Immature natural killer cell (primary cell): ENCODE measurements at regions not wholly inside any gene's neighbourhood (a gene's known extent, or its start where the extent isn't known, plus 50 kb on each side); places are given as distances from the start of the nearest gene placed in this dataset.
"Not testable (repeated sequence)": the region's sequence is repeated elsewhere in the genome, so short reads cannot be mapped to it uniquely, and the experiment has no call there.

Source experiments
- DNase-seq, 3 donors: peaks; one replicate each; pipeline ENCODE4 v3.0.0; 2022; ENCODE audit warnings: mixed read lengths in 1 of 3
- H3K27ac Mint-ChIP-seq, 6 donors: one replicate each; pipeline ENCODE4 v1.8.0; 2020; ENCODE audit warnings: mixed read lengths in 6 of 6, mild to moderate bottlenecking in 5 of 6, inconsistent platforms in 4 of 6, moderate library complexity in 3 of 6
- H3K27me3 Mint-ChIP-seq, 3 donors: one replicate each; pipeline ENCODE4 v1.8.0; 2020 to 2021; ENCODE audit warnings: low read depth in 3 of 3, mild to moderate bottlenecking in 3 of 3, mixed read lengths in 3 of 3, moderate library complexity in 3 of 3, inconsistent platforms in 1 of 3
- H3K36me3 Mint-ChIP-seq, 3 donors: one replicate each; pipeline ENCODE4 v1.8.0; 2020; ENCODE audit warnings: mixed read lengths in 3 of 3, inconsistent platforms in 2 of 3, mild to moderate bottlenecking in 2 of 3
- H3K4me1 Mint-ChIP-seq, 2 donors: one replicate each; pipeline ENCODE4 v1.8.0; 2020; ENCODE audit warnings: inconsistent platforms in 2 of 2, mild to moderate bottlenecking in 2 of 2, mixed read lengths in 2 of 2, moderate library complexity in 1 of 2
- H3K4me3 Mint-ChIP-seq, 5 donors: one replicate each; pipeline ENCODE4 v1.8.0; 2020; ENCODE audit warnings: mild to moderate bottlenecking in 5 of 5, mixed read lengths in 5 of 5, inconsistent platforms in 3 of 5, moderate library complexity in 3 of 5
- H3K9me3 Mint-ChIP-seq, 6 donors: one replicate each; pipeline ENCODE4 v1.8.0; 2020; ENCODE audit warnings: mild to moderate bottlenecking in 6 of 6, mixed read lengths in 6 of 6, inconsistent platforms in 4 of 6, moderate library complexity in 3 of 6

DNA sequence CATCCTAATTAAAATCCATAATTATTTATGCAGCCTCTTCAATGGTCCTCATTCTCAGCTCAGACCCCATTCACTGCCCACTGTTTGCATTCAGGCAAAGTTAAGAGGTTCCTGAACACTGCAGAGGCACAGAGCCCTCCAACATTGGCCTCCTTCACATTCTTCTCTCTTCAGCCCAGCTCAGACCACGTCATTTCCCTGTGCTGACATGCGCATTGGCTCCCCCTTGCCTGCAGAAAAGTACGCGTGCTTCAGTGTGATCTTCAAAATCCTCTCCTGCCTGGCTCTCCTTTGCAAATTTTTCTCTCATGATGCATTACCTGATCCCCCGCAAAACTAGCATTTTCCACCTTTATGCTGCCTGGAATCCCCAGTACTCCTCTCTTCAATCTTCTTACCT is 552.3 kb downstream of the NTRK3 start:
- Mint-ChIP-seq H3K36me3 (no peaks in the 10 kb centered on the region), H3K27ac (no peak overlapping the region), H3K4me1 (no peaks in the 10 kb centered on the region), H3K9me3 (peaks cover 0 to 21% (median 4%) of the 10 kb centered on the region in 6 donors), H3K4me3 (no peak overlapping the region), H3K27me3 (peaks cover 0 to 3% (median 0%) of the 10 kb centered on the region in 3 donors)
- no peak for DNase-seq

GRCh38 chr15:87703327-87704111 is 553.0 kb downstream of the NTRK3 start:
- H3K4me1 Mint-ChIP-seq: no peaks in the 10 kb centered on the region
- no peak overlapping the region for H3K4me3 Mint-ChIP-seq
- DNase-seq: no peak
- H3K27ac Mint-ChIP-seq: no peak overlapping the region
- H3K9me3 Mint-ChIP-seq: peaks cover 0 to 21% (median 4%) of the 10 kb centered on the region in 6 donors
- H3K27me3 Mint-ChIP-seq: peaks cover 0 to 3% (median 0%) of the 10 kb centered on the region in 3 donors
- no peaks in the 10 kb centered on the region for H3K36me3 Mint-ChIP-seq

- peaks cover 0 to 1% (median 0%) of the 10 kb centered on the region in 3 donors for H3K27me3 Mint-ChIP-seq
- H3K4me1 Mint-ChIP-seq: no peaks in the 10 kb centered on the region
- no peak overlapping the region for H3K27ac Mint-ChIP-seq
- H3K36me3 Mint-ChIP-seq: no peaks in the 10 kb centered on the region
- no peak for DNase-seq
- peaks cover 0 to 22% (median 7%) of the 10 kb centered on the region in 6 donors for H3K9me3 Mint-ChIP-seq
- no peak overlapping the region for H3K4me3 Mint-ChIP-seq
Observed at GRCh38 chr15:87702270-87702669, 554.3 kb downstream of the NTRK3 start.

GRCh38 chr15:87698467-87698866 is 558.1 kb downstream of the NTRK3 start:
- H3K4me1 Mint-ChIP-seq, H3K36me3 Mint-ChIP-seq: not testable (repeated sequence)

DNA sequence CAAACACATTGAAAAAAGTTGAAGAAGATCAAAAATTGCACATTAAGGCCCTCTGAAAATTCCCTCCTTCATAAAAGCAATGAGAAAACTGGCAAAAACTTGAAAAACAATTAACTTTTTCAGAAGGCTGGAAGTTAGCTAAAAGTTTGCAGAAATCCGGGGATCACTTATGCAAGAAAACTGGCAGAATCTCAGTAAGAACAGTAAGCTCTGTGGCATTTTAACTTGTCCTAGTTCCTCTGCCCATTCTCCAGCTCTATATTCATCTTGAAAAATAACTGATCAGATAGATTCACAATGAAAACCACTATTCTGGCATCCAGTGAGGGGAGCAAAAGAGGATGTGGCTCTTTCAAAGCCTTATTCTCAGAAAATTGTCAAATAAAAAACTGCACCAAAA is 566.8 kb downstream of the NTRK3 start:
- peaks cover 0 to 2% (median 0%) of the 10 kb centered on the region in 3 donors for H3K27me3 Mint-ChIP-seq
- peaks cover 0 to 10% (median 6%) of the 10 kb centered on the region in 6 donors for H3K9me3 Mint-ChIP-seq
- H3K27ac Mint-ChIP-seq: no peak overlapping the region
- H3K36me3 Mint-ChIP-seq: no peaks in the 10 kb centered on the region
- H3K4me3 Mint-ChIP-seq: no peak overlapping the region
- DNase-seq: no peak
- H3K4me1 Mint-ChIP-seq: no peaks in the 10 kb centered on the region

More at GRCh38 chr15:87698467-87698866, 558.1 kb downstream of the NTRK3 start:
- H3K27me3 Mint-ChIP-seq, H3K4me3 Mint-ChIP-seq, DNase-seq, H3K27ac Mint-ChIP-seq: not testable (repeated sequence)
- H3K9me3 Mint-ChIP-seq: peaks cover 2 to 26% (median 8%) of the 10 kb centered on the region in 6 donors

- no peak overlapping the region for H3K4me3 Mint-ChIP-seq
- H3K4me1 Mint-ChIP-seq: no peaks in the 10 kb centered on the region
- DNase-seq: no peak
- H3K27ac Mint-ChIP-seq: no peak overlapping the region
- no peaks in the 10 kb centered on the region for H3K36me3 Mint-ChIP-seq
- H3K27me3 Mint-ChIP-seq: peaks cover 0 to 2% (median 2%) of the 10 kb centered on the region in 3 donors
- H3K9me3 Mint-ChIP-seq: peaks cover 0 to 13% (median 3%) of the 10 kb centered on the region in 6 donors
Observed at GRCh38 chr15:87687523-87687870, 569.0 kb downstream of the NTRK3 start.

DNA sequence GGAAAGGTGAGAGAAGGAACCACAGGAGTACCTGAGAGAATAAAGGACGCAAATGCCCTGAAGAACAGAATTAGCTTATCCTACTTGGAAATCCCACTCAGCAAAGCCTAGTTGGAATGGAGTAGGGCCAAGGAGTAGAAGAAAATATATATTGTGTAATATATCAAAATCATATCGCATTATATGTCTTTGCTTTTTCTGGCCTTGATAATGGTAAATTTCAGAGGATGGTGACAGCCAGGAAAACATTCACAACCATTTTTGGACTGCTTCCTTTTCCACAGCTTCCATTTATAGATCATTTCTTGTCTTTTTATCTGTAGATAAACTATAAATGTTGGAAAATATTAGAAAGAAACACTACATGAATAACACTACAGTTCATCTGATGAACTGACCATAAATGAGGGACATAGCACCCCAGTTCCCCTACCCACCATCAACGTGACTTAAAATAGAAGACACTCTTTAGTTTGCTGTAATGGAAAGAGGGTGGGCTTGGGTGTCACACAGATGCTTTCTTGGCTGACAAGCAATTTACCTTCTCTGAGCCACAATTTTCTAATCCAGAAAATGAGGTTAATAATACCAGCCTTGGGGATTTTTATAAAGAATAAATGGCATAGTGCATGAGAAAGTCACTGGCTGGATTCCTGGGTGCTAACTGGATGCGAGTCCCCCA is 569.6 kb downstream of the NTRK3 start:
- Mint-ChIP-seq H3K27me3 (peaks cover 0 to 2% (median 2%) of the 10 kb centered on the region in 3 donors), H3K9me3 (peaks cover 0 to 13% (median 2%) of the 10 kb centered on the region in 6 donors), H3K4me1 (no peaks in the 10 kb centered on the region), H3K4me3 (no peak overlapping the region), H3K36me3 (no peaks in the 10 kb centered on the region), H3K27ac (no peak overlapping the region)
- DNase-seq: no peak

DNA sequence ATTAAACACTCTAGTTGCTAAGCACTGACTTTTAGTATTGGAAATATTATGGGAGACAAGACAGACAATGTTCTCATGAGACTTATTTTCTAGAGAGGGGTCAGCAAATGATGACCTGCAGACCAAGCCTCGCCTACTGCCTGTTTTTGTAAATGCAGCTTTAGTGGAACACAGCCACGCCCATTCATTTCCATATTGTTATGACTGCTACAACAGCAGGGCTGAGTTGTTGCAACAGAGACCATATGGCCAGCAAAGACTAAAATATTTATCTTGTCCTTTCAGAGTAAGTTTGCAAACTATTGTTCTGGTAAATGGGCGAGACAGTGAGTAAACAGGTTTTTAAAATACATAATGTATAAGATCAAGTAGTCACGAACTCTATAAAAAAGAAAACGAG is 570.2 kb downstream of the NTRK3 start:
- H3K4me3 Mint-ChIP-seq: no peak overlapping the region
- peaks cover 0 to 2% (median 2%) of the 10 kb centered on the region in 3 donors for H3K27me3 Mint-ChIP-seq
- no peak overlapping the region for H3K27ac Mint-ChIP-seq
- H3K4me1 Mint-ChIP-seq: no peaks in the 10 kb centered on the region
- H3K9me3 Mint-ChIP-seq: peaks cover 0 to 13% (median 2%) of the 10 kb centered on the region in 6 donors
- no peaks in the 10 kb centered on the region for H3K36me3 Mint-ChIP-seq
- DNase-seq: no peak

DNA sequence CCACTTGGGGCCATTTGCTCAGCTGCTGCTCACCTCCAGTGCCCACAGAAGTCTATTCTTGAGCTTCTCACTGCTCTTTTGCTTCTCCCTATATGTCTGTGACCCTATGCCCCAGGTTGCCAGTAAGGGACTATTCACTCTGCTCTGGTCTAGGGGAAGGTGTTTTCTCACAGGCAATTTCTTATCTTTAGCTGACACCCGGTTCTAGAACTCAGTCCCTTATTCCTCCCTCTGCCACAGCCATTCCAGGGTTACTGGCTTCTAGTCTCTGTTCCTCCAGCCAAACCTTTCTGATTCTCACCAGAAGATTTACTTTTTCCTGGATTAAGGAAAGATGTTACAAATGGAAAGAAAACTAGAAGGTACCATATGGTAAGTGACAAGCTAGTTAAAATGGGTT is 574.0 kb downstream of the NTRK3 start:
- Mint-ChIP-seq H3K4me3 (no peak overlapping the region), H3K27ac (no peak overlapping the region), H3K9me3 (peaks cover under 1 to 18% (median 5%) of the 10 kb centered on the region in 6 donors), H3K27me3 (peaks cover 0 to 2% (median 0%) of the 10 kb centered on the region in 3 donors), H3K36me3 (no peaks in the 10 kb centered on the region), H3K4me1 (no peaks in the 10 kb centered on the region)
- DNase-seq: no peak

DNA sequence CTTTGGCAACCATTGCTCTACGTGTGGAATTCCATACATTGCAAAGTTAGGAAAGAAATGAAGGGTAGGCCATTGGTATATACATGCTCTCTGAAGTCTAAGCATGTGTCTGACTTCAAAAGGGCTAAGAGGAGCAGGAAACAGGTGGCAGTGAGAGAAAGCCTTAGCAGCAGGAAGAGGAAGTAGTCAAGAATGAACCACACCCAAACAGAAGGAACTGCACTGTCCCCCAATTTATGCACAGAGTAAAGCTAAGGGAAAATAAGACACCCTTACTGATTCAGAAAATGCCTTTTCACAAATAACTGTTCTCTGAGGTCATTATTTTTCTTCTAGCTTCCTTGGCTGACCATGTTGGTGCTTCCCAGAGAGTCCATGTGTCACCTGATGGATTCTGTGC is 575.4 kb downstream of the NTRK3 start:
- H3K36me3 Mint-ChIP-seq: no peaks in the 10 kb centered on the region
- H3K4me1 Mint-ChIP-seq: no peaks in the 10 kb centered on the region
- DNase-seq: no peak
- no peak overlapping the region for H3K4me3 Mint-ChIP-seq
- H3K27ac Mint-ChIP-seq: no peak overlapping the region
- H3K27me3 Mint-ChIP-seq: peaks cover 0 to 2% (median 0%) of the 10 kb centered on the region in 3 donors
- H3K9me3 Mint-ChIP-seq: peaks cover 2 to 25% (median 11%) of the 10 kb centered on the region in 6 donors

GRCh38 chr15:87680208-87680607 is 576.3 kb downstream of the NTRK3 start:
- H3K4me3 Mint-ChIP-seq: no peak overlapping the region
- peaks cover 2 to 32% (median 11%) of the 10 kb centered on the region in 6 donors for H3K9me3 Mint-ChIP-seq
- no peaks in the 10 kb centered on the region for H3K4me1 Mint-ChIP-seq
- no peaks in the 10 kb centered on the region for H3K36me3 Mint-ChIP-seq
- H3K27ac Mint-ChIP-seq: no peak overlapping the region
- no peak for DNase-seq
- H3K27me3 Mint-ChIP-seq: peaks cover 0 to 4% (median 0%) of the 10 kb centered on the region in 3 donors

DNA sequence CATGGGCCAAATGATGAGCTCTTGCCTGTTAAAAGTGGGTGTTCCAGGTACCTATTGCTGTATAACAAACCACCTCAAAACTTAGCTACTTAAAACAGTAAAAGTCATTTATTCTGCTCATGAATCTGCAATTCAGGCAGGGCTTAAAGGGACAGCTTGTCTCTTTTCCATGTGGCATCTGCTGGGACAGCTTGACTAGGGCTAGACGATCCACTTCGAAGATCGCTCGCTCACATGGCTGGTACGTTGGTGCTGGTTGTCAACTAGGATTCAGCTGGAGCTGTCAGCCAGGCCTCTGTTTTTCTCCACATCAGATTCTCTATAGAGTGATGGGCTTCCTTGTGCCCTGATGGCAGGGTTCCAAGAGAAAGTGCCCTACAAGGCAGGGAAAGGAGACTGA is 581.3 kb downstream of the NTRK3 start:
- H3K4me3 Mint-ChIP-seq: no peak overlapping the region
- H3K9me3 Mint-ChIP-seq: peaks cover 2 to 44% (median 17%) of the 10 kb centered on the region in 6 donors
- no peak for DNase-seq
- H3K27ac Mint-ChIP-seq: no peak overlapping the region
- H3K36me3 Mint-ChIP-seq: peaks cover 0 to 10% (median 0%) of the 10 kb centered on the region in 3 donors
- peaks cover 0 to 6% (median 0%) of the 10 kb centered on the region in 3 donors for H3K27me3 Mint-ChIP-seq
- H3K4me1 Mint-ChIP-seq: no peaks in the 10 kb centered on the region

GRCh38 chr15:87672309-87673288 is 583.9 kb downstream of the NTRK3 start:
- no peak for DNase-seq
- Mint-ChIP-seq H3K27ac (no peak overlapping the region), H3K36me3 (peaks cover 0 to 10% (median 0%) of the 10 kb centered on the region in 3 donors), H3K4me3 (no peak overlapping the region), H3K4me1 (no peaks in the 10 kb centered on the region), H3K27me3 (peaks cover 0 to 6% (median 0%) of the 10 kb centered on the region in 3 donors), H3K9me3 (peaks cover 8 to 56% (median 28%) of the 10 kb centered on the region in 6 donors)
